Body of pancreas (tissue), 4 donors: ENCODE measurements at regions not wholly inside any gene's neighbourhood (a gene's known extent, or its start where the extent isn't known, plus 50 kb on each side); places are given as distances from the start of the nearest gene placed in this dataset.

ENCODE experiments used
- POLR2A ChIP-seq, 3 donors: fragments of 450-650 bp; IDR thresholded peaks; one replicate each; pipeline ENCODE4 v1.6.1; 2016; ENCODE audit warnings: antibody characterized with exemption in 3 of 3, mild to moderate bottlenecking in 2 of 3
- TF ChIP-seq, protein P1 (sequence below), 7 experiments: fragments of 450-650 bp in 4 of 7; fragments of 200-600 bp in 3 of 7; sonication (generic) in 3 of 7; IDR thresholded peaks; one replicate each; pipeline ENCODE4 v1.5.1; 2016 to 2019; ENCODE audit warnings: antibody characterized with exemption in 7 of 7

DNA sequence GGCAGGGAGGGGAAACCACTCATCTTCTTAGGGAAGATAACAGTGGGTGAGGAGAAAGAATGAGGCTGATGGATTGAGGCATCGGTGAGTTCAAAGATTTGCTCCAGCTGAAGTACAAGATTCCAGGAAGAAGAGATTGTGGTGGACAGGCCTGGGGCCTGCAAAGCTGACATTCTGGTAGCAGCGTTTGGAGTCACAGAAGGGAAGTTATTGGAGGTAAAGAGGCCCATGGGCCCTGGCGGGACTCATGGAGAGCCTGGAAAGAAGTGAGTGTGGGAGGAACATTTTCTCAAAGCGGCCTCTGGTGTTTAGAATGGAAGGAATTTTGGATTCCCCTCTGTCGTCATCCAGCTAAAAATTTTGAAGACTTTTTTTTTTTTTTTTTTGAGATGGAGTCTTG, 160.0 kb upstream of the KLF6 start:
- TF ChIP-seq, protein P1, sequence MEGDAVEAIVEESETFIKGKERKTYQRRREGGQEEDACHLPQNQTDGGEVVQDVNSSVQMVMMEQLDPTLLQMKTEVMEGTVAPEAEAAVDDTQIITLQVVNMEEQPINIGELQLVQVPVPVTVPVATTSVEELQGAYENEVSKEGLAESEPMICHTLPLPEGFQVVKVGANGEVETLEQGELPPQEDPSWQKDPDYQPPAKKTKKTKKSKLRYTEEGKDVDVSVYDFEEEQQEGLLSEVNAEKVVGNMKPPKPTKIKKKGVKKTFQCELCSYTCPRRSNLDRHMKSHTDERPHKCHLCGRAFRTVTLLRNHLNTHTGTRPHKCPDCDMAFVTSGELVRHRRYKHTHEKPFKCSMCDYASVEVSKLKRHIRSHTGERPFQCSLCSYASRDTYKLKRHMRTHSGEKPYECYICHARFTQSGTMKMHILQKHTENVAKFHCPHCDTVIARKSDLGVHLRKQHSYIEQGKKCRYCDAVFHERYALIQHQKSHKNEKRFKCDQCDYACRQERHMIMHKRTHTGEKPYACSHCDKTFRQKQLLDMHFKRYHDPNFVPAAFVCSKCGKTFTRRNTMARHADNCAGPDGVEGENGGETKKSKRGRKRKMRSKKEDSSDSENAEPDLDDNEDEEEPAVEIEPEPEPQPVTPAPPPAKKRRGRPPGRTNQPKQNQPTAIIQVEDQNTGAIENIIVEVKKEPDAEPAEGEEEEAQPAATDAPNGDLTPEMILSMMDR (IDR thresholded peaks at IDR 0.05) = no peak
- TF ChIP-seq POLR2A (IDR thresholded peaks at IDR 0.05) = no peak
